Natural killer cell (primary cell): ENCODE measurements at regions not wholly inside any gene's neighbourhood (a gene's known extent, or its start where the extent isn't known, plus 50 kb on each side); places are given as distances from the start of the nearest gene placed in this dataset.

ENCODE experiments used
- ATAC-seq, 3 donors: fragments of 150-1000 bp in 2 of 3; fragments of 200-7000 bp in 1 of 3; cut with Tn5 transposase; 1 replicate in 1 of 3; 2 replicates in 2 of 3; pipeline ENCODE4 v1.10.0; 2021; ENCODE audit warnings: mild to moderate bottlenecking in 2 of 3, moderate library complexity in 2 of 3
- DNase-seq, 2 donors: peaks; one replicate each; pipeline versions ENCODE4 v3.0.0 to v3.0.0-alpha.2; 2013 to 2021; ENCODE audit warnings: mixed read lengths in 1 of 2
- H3K27ac ChIP-seq: one replicate; pipeline ENCODE4 v1.5.1; 2013; ENCODE audit warnings: mild to moderate bottlenecking, low read length
- H3K27me3 ChIP-seq: one replicate; pipeline ENCODE4 v1.6.1; 2013; ENCODE audit warnings: low read length; ENCODE audit not compliant: control insufficient read depth, insufficient read depth
- H3K36me3 ChIP-seq: one replicate; pipeline ENCODE4 v1.6.1; 2013; ENCODE audit warnings: low read length; ENCODE audit not compliant: control insufficient read depth, insufficient read depth
- H3K4me1 ChIP-seq: one replicate; pipeline ENCODE4 v1.6.1; 2013; ENCODE audit warnings: low read length; ENCODE audit not compliant: control insufficient read depth, insufficient read depth
- H3K4me3 ChIP-seq: one replicate; pipeline ENCODE4 v1.5.1; 2013; ENCODE audit warnings: low read length
- H3K9me3 ChIP-seq: one replicate; pipeline ENCODE4 v1.6.1; 2013; ENCODE audit warnings: low read length; ENCODE audit not compliant: control insufficient read depth, insufficient read depth
- H3K27ac Mint-ChIP-seq, 2 donors: one replicate each; pipeline ENCODE4 v1.8.0; 2022; ENCODE audit warnings: mild to moderate bottlenecking in 2 of 2, mixed read lengths in 2 of 2, moderate library complexity in 1 of 2
- H3K27me3 Mint-ChIP-seq, 2 donors: one replicate each; pipeline ENCODE4 v1.8.0; 2022; ENCODE audit warnings: low read depth in 2 of 2, mixed read lengths in 2 of 2
- H3K36me3 Mint-ChIP-seq: one replicate; pipeline ENCODE4 v1.8.0; 2022; ENCODE audit warnings: mixed read lengths
- H3K4me1 Mint-ChIP-seq, 2 donors: one replicate each; pipeline ENCODE4 v1.8.0; 2022; ENCODE audit warnings: mixed read lengths in 2 of 2
- H3K4me3 Mint-ChIP-seq: one replicate; pipeline ENCODE4 v1.8.0; 2022; ENCODE audit warnings: mild to moderate bottlenecking, moderate library complexity, mixed read lengths
- H3K9me3 Mint-ChIP-seq, 2 donors: one replicate each; pipeline ENCODE4 v1.8.0; 2022; ENCODE audit warnings: mixed read lengths in 2 of 2
- WGBS: methylation state at CpG from one replicate; pipeline ENCODE4 v1.1.7; 2013; ENCODE audit warnings: missing lambda C conversion rate; ENCODE audit not compliant: insufficient coverage; 5-methylcytosine and 5-hydroxymethylcytosine counted together
- intact Hi-C: fragments of 100-400 bp; cut with micrococcal nuclease; formaldehyde crosslinking; loops from one replicate; pipeline ENCODE4 v1.14.2; 2022
- TF ChIP-seq, protein P1 (sequence below): fragments of 200-600 bp; IDR thresholded peaks from one replicate; pipeline ENCODE4 v1.8.0; 2022; ENCODE audit warnings: antibody characterized with exemption

GRCh38 chr2:172287190-172287589 is 140.2 kb upstream of the ITGA6 start:
- Histone ChIP-seq H3K4me3 (no peak overlapping the region), H3K36me3 (no peaks in the 10 kb centered on the region), H3K27ac (no peak overlapping the region), H3K27me3 (no peaks in the 10 kb centered on the region), H3K4me1 (no peaks in the 10 kb centered on the region), H3K9me3 (no peaks in the 10 kb centered on the region)
- no peaks in the 10 kb centered on the region for H3K9me3 Mint-ChIP-seq
- H3K36me3 Mint-ChIP-seq, result no peaks in the 10 kb centered on the region
- ATAC-seq (no peak), DNase-seq (no peak)
- no peak overlapping the region for H3K4me3 Mint-ChIP-seq
- peaks cover 0 to 4% of the 10 kb centered on the region in 2 donors for H3K4me1 Mint-ChIP-seq
- TF ChIP-seq, protein P1, sequence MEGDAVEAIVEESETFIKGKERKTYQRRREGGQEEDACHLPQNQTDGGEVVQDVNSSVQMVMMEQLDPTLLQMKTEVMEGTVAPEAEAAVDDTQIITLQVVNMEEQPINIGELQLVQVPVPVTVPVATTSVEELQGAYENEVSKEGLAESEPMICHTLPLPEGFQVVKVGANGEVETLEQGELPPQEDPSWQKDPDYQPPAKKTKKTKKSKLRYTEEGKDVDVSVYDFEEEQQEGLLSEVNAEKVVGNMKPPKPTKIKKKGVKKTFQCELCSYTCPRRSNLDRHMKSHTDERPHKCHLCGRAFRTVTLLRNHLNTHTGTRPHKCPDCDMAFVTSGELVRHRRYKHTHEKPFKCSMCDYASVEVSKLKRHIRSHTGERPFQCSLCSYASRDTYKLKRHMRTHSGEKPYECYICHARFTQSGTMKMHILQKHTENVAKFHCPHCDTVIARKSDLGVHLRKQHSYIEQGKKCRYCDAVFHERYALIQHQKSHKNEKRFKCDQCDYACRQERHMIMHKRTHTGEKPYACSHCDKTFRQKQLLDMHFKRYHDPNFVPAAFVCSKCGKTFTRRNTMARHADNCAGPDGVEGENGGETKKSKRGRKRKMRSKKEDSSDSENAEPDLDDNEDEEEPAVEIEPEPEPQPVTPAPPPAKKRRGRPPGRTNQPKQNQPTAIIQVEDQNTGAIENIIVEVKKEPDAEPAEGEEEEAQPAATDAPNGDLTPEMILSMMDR, result no peak
- H3K27me3 Mint-ChIP-seq, result peaks cover 0 to 6% of the 10 kb centered on the region in 2 donors
- no peak overlapping the region for H3K27ac Mint-ChIP-seq
- intact Hi-C loops, result no loop called here

GRCh38 chr2:172287605-172288315 is 139.6 kb upstream of the ITGA6 start:
- Histone ChIP-seq H3K36me3 (no peaks in the 10 kb centered on the region), H3K27ac (no peak overlapping the region), H3K4me1 (no peaks in the 10 kb centered on the region), H3K27me3 (no peaks in the 10 kb centered on the region), H3K9me3 (no peaks in the 10 kb centered on the region), H3K4me3 (no peak overlapping the region)
- no peaks in the 10 kb centered on the region for H3K9me3 Mint-ChIP-seq
- H3K36me3 Mint-ChIP-seq, result no peaks in the 10 kb centered on the region
- 84% methylated on average over 6 of the region's 6 CpGs for WGBS
- H3K27ac Mint-ChIP-seq, result no peak overlapping the region
- no peak overlapping the region for H3K4me3 Mint-ChIP-seq
- TF ChIP-seq, protein P1, result no peak
- intact Hi-C loops, result no loop called here
- peaks cover 0 to 6% of the 10 kb centered on the region in 2 donors for H3K27me3 Mint-ChIP-seq
- no peak for ATAC-seq
- DNase-seq, result no peak
- peaks cover 0 to 4% of the 10 kb centered on the region in 2 donors for H3K4me1 Mint-ChIP-seq

DNA sequence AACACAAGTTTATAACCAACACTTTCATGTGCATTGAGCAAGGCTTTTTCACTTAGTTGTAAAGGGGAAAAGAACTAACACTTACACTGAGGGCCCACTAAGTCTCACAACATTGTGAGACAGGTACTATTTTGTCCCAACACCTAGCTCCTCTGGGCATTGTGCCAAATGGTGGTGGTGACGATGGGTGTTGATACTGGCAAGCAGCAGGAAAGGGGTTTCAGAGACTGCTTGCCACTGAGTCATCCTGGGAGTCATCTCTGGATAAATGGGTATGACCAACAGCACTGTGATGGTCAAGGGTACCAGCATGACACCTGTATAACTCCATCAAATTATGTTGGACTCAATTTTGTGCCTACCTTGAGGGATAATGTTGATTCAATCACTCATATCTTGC is 138.8 kb upstream of the ITGA6 start:
- WGBS, result 10% methylated on average over 1 of the region's 1 CpG

More for the DNA sequence above, 138.8 kb upstream of the ITGA6 start:
- Mint-ChIP-seq H3K4me1 (no peaks in the 10 kb centered on the region), H3K36me3 (no peaks in the 10 kb centered on the region), H3K4me3 (no peak overlapping the region), H3K27me3 (peaks cover 0 to 6% of the 10 kb centered on the region in 2 donors), H3K27ac (no peak overlapping the region), H3K9me3 (no peaks in the 10 kb centered on the region)
- ATAC-seq (no peak), DNase-seq (peak in 1 of 2 donors; percentile 74)
- H3K27ac ChIP-seq, result no peak overlapping the region
- no peaks in the 10 kb centered on the region for H3K36me3 ChIP-seq
- H3K4me3 ChIP-seq, result no peak overlapping the region
- H3K27me3 ChIP-seq, result no peaks in the 10 kb centered on the region
- no peaks in the 10 kb centered on the region for H3K9me3 ChIP-seq
- H3K4me1 ChIP-seq, result no peaks in the 10 kb centered on the region
- intact Hi-C loops, result no loop called here
- TF ChIP-seq, protein P1, result no peak
